ENCODE measurements at regions not wholly inside any gene's neighbourhood (a gene's known extent, or its start where the extent isn't known, plus 50 kb on each side); places are given as distances from the start of the nearest gene placed in this dataset.

DNA sequence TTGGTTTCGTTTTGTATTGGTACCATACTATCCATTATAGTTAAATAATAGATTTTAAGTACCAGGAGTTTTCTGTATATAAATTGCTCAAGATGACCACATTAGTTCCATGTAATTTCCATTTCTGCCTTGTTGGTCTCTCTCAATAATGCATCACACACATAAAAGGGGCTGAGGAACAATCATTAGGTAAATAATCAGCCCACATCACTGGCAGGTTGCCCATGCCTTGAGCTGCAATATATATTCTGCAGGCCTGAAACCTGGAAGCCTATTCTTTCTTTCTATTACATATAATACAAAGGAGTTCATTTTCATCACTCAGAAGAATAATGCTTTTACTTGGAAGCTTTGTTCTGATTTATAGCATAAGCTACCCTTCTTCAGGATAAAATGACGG lies 616.1 kb upstream of the PKDCC start:
- no peak for TF ChIP-seq EZH2 (IDR thresholded peaks at IDR 0.05; ENCODE audit: insufficient read depth, low read length)
- no peak for TF ChIP-seq CTCF (IDR thresholded peaks at IDR 0.05; ENCODE audit: insufficient read depth, low read depth, low read length)

All from astrocyte (in vitro differentiated cells and primary cell).